Large intestine (tissue), 3 donors: ENCODE measurements at regions not wholly inside any gene's neighbourhood (a gene's known extent, or its start where the extent isn't known, plus 50 kb on each side); places are given as distances from the start of the nearest gene placed in this dataset.
"Not testable (repeated sequence)": the region's sequence is repeated elsewhere in the genome, so short reads cannot be mapped to it uniquely, and the experiment has no call there.

Experiments
- DNase-seq, 2 donors: peaks; one replicate each; pipeline versions ENCODE4 v3.0.0 to v3.0.0-alpha.2; 2013
- H3K27ac ChIP-seq: one replicate; pipeline ENCODE4 v1.5.1; 2013; ENCODE audit warnings: low read length
- H3K27me3 ChIP-seq: 2 replicates; pipeline ENCODE4 v1.6.1; 2013; ENCODE audit warnings: low read length; ENCODE audit not compliant: control insufficient read depth, insufficient read depth
- H3K36me3 ChIP-seq: 2 replicates; pipeline ENCODE4 v1.6.1; 2013; ENCODE audit warnings: low read length; ENCODE audit not compliant: control insufficient read depth, insufficient read depth
- H3K4me1 ChIP-seq: one replicate; pipeline ENCODE4 v1.6.1; 2013; ENCODE audit warnings: low read length; ENCODE audit not compliant: control insufficient read depth, insufficient read depth
- H3K4me3 ChIP-seq: one replicate; pipeline ENCODE4 v1.5.1; 2013; ENCODE audit warnings: low read length
- H3K9me3 ChIP-seq: one replicate; pipeline ENCODE4 v1.6.1; 2013; ENCODE audit warnings: mild to moderate bottlenecking, low read depth, low read length, moderate library complexity; ENCODE audit not compliant: control insufficient read depth
- WGBS: methylation state at CpG from one replicate; pipeline ENCODE4 v1.1.5; 2013; ENCODE audit warnings: low lambda C conversion rate; ENCODE audit not compliant: insufficient coverage; 5-methylcytosine and 5-hydroxymethylcytosine counted together

DNA sequence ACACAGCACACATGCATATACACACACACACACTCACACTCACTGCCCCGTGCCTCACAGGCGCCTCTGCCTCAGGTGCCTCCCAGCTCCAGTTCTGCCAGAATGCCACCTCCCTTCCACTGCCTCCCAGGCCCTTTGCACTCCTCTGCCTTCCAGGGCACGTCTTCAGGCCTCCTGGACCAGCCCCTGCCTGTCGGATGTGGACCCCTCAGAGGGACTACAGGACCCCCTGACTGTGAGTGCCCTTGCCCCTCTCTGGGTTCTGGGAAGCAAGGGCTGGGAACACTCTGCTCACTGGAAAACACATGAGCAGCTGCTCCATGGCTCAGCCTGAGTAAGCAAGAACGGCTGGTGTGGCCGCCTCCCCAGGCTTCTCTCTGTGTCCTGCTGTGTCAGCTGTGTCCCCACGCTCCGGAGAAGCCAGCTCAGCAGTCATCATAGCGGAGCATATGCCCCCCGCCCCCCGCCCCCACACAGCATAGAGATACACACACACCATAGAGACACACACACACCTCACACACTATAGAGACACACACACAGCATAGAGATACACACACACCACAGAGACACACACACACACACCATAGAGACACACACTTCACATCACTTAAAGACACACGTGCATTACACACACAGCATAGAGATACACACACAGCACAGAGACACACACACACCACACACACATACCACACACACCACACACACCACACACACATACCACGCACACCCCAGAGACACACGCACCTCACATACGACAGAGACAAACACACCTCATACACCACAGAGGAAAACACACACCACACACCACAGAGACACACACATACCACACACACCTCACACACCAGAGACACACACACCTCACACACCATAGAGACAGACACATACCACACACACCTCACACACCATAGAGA lies 271.3 kb downstream of the CYRIA start:
- Histone ChIP-seq H3K36me3 (no peaks in the 10 kb centered on the region), H3K4me3 (no peak overlapping the region), H3K9me3 (no peaks in the 10 kb centered on the region), H3K4me1 (peaks cover 20% of the 10 kb centered on the region), H3K27me3 (no peaks in the 10 kb centered on the region), H3K27ac (peak overlapping the region; percentile 53)
- no CpG with 5 or more reads among the region's 15 CpGs for WGBS
- DNase-seq, result peak; percentile 35 to 76

DNA sequence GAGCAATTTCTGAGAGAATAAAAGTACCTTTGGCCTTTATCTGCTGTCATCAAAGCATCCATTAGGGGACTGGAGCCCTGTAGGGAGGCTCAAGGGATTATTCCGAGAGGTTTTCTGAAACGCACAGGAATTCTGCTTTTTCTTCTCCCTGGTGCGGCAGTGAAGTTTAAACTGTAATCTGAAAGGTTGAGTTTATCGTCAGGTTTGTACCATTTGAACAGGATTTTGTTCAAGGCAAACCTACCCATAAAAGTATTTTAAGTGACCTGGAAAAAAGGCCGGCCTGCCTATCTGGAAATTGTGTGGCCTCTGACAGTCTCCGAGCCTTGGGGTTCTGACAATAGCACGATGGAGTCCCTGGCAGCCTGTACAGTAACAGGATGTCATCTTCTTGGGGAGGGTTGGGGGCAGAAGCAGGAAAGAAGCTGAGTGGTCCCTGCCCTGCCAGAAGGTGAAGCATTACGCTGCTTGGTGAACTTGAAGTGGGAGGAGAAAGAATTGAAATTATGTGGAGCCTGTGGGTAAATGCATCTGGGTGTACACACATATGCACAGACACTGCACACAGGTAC lies 272.0 kb downstream of the CYRIA start:
- Histone ChIP-seq H3K36me3 (no peaks in the 10 kb centered on the region), H3K9me3 (no peaks in the 10 kb centered on the region), H3K27ac (no peak overlapping the region), H3K4me1 (peaks cover 20% of the 10 kb centered on the region), H3K4me3 (no peak overlapping the region), H3K27me3 (no peaks in the 10 kb centered on the region)
- DNase-seq, result no peak
- no CpG with 5 or more reads among the region's 8 CpGs for WGBS

DNA sequence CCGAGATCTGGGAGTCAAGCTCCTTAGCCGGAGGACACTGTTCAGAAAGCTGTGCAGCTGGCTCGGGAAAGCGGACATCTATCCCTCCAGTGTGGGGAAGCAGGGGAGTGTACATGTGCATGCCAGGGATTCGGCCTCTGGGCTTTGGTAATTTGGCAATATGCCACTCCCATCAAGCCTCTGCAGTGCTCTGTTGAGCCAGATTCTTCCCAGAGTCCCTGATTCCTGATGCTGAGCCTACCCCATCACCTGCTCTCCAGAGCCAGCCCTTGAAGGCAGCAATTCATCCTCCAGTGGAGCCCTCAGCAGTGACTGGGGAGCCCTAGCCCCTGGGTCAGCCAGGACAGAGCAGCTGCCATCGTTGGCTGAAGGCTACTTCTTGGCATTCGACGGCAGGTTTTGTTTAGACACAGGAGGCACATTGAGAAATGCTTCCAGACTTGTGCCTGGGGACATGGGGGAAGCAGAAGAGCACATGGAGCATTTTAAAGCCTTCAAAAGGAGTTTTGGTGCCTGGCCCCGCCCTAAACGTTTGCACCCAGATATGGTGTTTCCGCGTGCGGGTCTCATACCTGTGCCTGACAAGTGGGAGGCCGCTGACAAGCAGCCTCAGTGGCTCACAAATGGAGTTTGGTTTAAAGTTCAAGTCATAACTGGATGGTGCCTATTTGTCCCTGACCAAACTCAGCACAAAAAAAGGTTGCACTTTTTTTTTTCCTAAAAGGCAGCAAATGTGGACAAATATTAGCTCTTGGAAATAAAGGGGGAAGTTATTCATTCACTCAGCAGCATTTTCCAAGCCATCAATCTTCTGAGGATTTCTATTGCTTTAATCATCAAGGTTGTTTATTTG lies 272.8 kb downstream of the CYRIA start:
- H3K27ac ChIP-seq, result no peak overlapping the region
- peak in 1 of 2 donors; percentile 17 for DNase-seq
- H3K4me3 ChIP-seq, result no peak overlapping the region
- no peaks in the 10 kb centered on the region for H3K27me3 ChIP-seq
- no peaks in the 10 kb centered on the region for H3K9me3 ChIP-seq
- no CpG with 5 or more reads among the region's 14 CpGs for WGBS
- peaks cover 20% of the 10 kb centered on the region for H3K4me1 ChIP-seq
- H3K36me3 ChIP-seq, result no peaks in the 10 kb centered on the region

DNA sequence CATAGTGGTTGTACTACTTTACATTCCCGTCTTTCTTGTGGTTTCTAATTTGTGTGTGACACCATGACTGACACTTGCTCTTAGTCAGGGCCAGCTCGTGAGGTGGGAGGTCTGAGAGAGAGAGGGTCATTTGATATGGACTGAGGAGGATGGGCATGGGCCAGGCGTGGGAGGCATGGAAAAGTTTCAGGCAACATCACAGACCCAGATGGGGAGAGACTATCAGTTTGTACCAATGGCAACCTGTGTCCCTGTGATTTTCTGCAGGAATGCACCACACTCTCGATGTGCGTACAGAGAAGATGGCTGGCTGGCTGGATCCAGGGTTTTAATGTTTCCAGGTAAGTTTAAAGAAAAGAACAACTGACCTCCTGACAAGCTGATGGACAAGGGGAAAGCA lies 273.6 kb downstream of the CYRIA start:
- H3K27ac ChIP-seq, result no peak overlapping the region
- DNase-seq, result no peak
- H3K4me1 ChIP-seq, result peaks cover 20% of the 10 kb centered on the region
- H3K4me3 ChIP-seq, result no peak overlapping the region
- no CpG with 5 or more reads among the region's 5 CpGs for WGBS
- no peaks in the 10 kb centered on the region for H3K27me3 ChIP-seq
- H3K9me3 ChIP-seq, result no peaks in the 10 kb centered on the region
- no peaks in the 10 kb centered on the region for H3K36me3 ChIP-seq

DNA sequence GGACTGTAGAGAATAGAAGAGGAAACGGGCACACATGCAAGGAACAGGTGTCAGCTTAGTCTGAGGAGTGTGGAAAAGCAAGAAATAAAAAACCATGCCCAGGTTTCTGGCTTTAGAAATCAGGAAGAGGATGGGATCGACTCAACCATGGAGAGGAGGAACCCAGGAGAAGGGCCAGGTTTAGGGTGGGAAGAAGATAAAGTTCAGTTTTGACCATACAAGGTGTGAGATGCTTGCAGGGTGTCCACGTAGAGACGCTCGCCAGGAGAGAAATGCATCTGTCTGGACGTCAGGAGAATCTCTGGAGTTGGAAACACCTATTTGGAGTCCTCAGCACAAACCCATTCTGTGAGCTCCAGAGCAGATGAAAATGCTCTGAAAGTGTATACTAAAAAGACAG lies 275.1 kb downstream of the CYRIA start:
- no peak for DNase-seq
- Histone ChIP-seq H3K27me3 (no peaks in the 10 kb centered on the region), H3K4me1 (peaks cover 23% of the 10 kb centered on the region), H3K4me3 (no peak overlapping the region), H3K36me3 (no peaks in the 10 kb centered on the region), H3K27ac (no peak overlapping the region), H3K9me3 (no peaks in the 10 kb centered on the region)
- 75% methylated on average over 2 of the region's 6 CpGs for WGBS

DNA sequence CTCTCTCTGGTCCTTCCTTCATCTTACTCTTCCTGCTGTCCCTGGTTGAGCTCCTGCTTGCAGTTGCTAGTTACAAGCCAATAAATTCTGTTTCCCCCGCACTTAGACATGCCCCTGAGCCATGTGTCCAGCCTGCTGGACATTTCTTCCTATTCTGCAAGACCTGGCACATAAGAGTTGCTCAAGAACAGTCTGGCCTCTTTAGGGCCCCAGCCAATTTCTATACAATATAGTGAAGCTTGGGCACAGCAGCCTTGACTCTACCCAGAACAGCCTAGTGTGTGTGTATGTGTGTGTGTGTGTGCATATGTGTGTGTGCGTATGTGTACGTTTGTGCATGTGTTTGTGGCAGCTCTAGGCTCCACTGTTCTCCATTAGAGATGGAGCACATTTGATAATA lies 276.0 kb downstream of the CYRIA start:
- no peaks in the 10 kb centered on the region for H3K27me3 ChIP-seq
- H3K4me3 ChIP-seq, result no peak overlapping the region
- H3K4me1 ChIP-seq, result peaks cover 23% of the 10 kb centered on the region
- H3K36me3 ChIP-seq, result no peaks in the 10 kb centered on the region
- WGBS, result no CpG with 5 or more reads among the region's 3 CpGs
- DNase-seq, result no peak
- no peaks in the 10 kb centered on the region for H3K9me3 ChIP-seq
- H3K27ac ChIP-seq, result no peak overlapping the region

DNA sequence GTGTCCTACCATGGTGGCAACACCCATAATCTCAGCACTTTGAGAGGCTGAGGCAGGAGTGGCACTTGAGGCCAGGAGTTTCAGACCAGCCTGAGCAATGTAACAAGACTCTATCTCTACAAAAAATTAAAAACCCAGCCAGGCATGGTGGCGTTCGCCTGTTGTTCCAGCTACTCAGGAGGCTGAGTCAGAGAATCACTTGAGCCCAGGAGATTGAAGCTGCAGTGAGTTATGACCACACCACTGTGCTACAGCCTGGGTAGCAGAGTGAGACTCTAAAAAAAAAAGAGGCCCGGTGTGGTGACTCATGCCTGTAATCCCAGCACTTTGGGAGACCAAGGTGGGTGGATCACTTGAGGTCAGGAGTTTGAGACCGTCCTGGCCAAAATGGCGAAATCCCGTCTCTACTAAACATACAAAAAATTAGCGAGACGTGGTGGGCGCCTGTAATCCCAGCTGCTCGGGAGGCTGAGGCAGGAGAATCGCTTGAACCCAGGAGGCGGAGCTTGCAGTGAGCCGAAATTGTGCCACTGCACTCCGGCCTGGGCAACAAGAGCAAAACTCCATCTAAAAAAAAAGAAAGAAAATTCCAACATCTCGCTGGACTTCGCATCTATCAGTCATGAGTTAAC lies 277.3 kb downstream of the CYRIA start:
- not testable (repeated sequence) for H3K36me3 ChIP-seq, H3K9me3 ChIP-seq, DNase-seq, H3K27me3 ChIP-seq, H3K4me3 ChIP-seq, H3K27ac ChIP-seq
- peaks cover 10% of the 10 kb centered on the region for H3K4me1 ChIP-seq
- no CpG with 5 or more reads among the region's 16 CpGs for WGBS

DNA sequence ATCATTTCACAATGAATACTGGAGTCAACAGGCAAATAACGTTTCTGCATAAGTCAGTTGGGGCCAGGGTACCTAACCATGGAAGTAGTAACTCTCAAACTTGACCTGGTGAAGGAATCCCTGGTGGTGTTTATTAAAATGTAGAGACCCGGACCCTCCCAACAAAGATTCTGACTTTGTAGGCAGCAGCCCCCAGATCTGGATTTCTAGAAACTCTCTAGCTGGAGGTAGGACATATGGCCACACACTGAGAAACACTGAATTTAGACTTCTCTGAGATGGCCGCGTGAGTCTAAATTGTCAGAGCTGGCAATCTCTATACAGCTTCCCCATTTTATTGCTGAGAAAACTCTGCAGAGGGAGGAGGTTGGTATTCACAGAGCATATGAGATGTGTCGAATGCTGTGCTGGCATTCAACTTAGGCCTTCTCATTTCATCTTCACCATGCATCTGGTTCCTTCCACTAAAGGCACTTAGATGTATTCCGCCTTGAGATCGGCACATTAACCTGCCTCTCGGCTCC lies 278.1 kb downstream of the CYRIA start:
- Histone ChIP-seq H3K27me3 (no peaks in the 10 kb centered on the region), H3K27ac (no peak overlapping the region), H3K4me1 (peaks cover 3% of the 10 kb centered on the region), H3K36me3 (no peaks in the 10 kb centered on the region), H3K4me3 (no peak overlapping the region), H3K9me3 (no peaks in the 10 kb centered on the region)
- DNase-seq, result no peak
- 100% methylated on average over 1 of the region's 8 CpGs for WGBS

DNA sequence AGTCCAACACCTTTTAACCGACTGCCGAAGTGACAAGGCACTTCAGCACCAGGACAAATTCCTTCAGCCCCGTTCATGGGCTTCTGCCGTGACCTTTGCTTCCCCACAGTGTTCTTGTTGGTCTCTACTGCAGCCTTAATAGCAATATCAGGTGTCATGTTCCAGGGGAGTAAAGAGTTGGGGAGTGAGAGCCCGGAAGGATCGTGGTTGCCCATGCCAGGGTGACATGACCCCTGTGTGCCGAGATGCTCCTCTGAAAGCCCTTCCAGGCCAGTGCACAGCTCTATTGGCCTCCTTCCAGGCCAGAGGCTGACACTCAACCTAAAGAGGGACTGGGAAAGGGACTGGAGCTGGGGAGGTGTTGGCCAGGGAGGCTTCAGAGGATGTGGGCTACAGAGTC lies 279.2 kb downstream of the CYRIA start:
- WGBS, result 80% methylated on average over 2 of the region's 7 CpGs
- Histone ChIP-seq H3K27me3 (no peaks in the 10 kb centered on the region), H3K4me3 (no peak overlapping the region), H3K9me3 (no peaks in the 10 kb centered on the region), H3K27ac (no peak overlapping the region), H3K36me3 (no peaks in the 10 kb centered on the region), H3K4me1 (peaks cover 3% of the 10 kb centered on the region)
- no peak for DNase-seq

DNA sequence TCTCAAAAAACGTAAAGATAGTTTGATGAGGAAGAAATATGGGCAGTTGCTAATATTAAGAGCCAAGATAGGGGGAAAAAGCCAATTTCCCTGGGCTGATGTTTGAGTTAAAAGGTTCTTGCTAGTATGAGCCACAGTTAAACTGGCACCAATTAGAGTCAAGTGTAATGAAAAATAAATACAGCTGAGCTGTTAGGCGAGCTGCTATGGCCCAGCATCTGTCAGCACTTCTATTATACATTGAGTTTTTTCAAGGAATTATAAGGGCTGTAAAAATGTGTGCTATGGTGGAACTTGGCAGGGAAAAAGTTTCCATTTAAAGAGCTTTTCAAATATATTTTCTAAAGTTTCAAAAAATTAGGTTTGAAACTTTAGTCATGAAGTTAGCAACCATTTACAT lies 279.6 kb downstream of the CYRIA start:
- 86% methylated on average over 1 of the region's 2 CpGs for WGBS
- Histone ChIP-seq H3K4me3 (no peak overlapping the region), H3K9me3 (no peaks in the 10 kb centered on the region), H3K4me1 (peaks cover 3% of the 10 kb centered on the region), H3K27ac (no peak overlapping the region), H3K36me3 (no peaks in the 10 kb centered on the region), H3K27me3 (no peaks in the 10 kb centered on the region)
- DNase-seq, result no peak
